ENCODE measurements at regions not wholly inside any gene's neighbourhood (a gene's known extent, or its start where the extent isn't known, plus 50 kb on each side); places are given as distances from the start of the nearest gene placed in this dataset.
A peak's percentile ranks its signal among the peaks of the same experiment; 100 is the strongest.
"Not testable (repeated sequence)": the region's sequence is repeated elsewhere in the genome, so short reads cannot be mapped to it uniquely, and the experiment has no call there.

DNA sequence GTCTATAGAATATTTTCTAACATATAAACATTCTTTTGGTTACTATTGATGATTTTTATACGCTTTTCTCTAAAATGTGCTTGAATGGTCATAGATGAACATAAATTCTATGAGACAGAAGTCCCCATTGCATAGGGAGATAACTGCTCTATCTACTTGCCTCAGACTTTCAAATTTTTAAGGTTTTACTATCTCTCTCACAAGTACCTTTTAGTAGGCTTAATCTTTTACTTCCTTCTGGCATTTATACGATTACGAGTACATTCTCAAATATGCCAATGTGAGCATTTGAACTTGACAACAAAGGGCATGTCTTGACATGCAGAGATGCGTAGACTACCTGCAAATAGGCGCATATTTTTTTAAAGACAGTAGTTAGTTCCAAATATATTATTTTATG, 935.9 kb upstream of the LRATD1 start:
- Histone ChIP-seq H3K9me1 (ENCODE audit: control insufficient read depth, extremely low read depth, insufficient read depth, low read length) (no peaks in the 10 kb centered on the region), H4K20me1 (ENCODE audit: control insufficient read depth, extremely low read depth, insufficient read depth, low read length) (no peaks in the 10 kb centered on the region), H3K4me2 (ENCODE audit: control insufficient read depth, extremely low read depth, insufficient read depth, low read depth, low read length) (no peak overlapping the region), H3K27me3 (ENCODE audit: control insufficient read depth, extremely low read depth, insufficient read depth, low read length) (no peaks in the 10 kb centered on the region), H3K27ac (ENCODE audit: control insufficient read depth, insufficient read depth, low read length) (no peak overlapping the region), H3K36me3 (ENCODE audit: control insufficient read depth in 2 of 2, extremely low read depth in 1 of 2, insufficient read depth in 2 of 2, low read length in 2 of 2) (no peaks in the 10 kb centered on the region), H3K79me2 (ENCODE audit: control insufficient read depth, insufficient read depth, low read length) (no peaks in the 10 kb centered on the region), H3K4me1 (ENCODE audit: control insufficient read depth, extremely low read depth, insufficient read depth, low read length) (no peaks in the 10 kb centered on the region), H3K9ac (ENCODE audit: control insufficient read depth, extremely low read depth, insufficient read depth, low read length) (no peak overlapping the region), H3K4me3 (ENCODE audit: control insufficient read depth in 2 of 3, extremely low read depth in 1 of 3, insufficient read depth in 2 of 3, low read depth in 1 of 3, low read length in 3 of 3) (no peak overlapping the region), H3K9me3 (ENCODE audit: control insufficient read depth, low read depth, low read length) (no peaks in the 10 kb centered on the region), H2AFZ (ENCODE audit: control insufficient read depth, low read length) (peak overlapping the region; percentile 37)
- FAIRE-seq (no peak), DNase-seq (ENCODE audit: low read depth, low spot score) (no peak)
- dilution Hi-C loops (cut with MboI; ENCODE audit: extremely low pct_ligation_motif_present, low sequenced_read_pairs) = no loop called here
- TF ChIP-seq CTCF (optimal IDR thresholded peaks at IDR 0.05 in 1 of 3, IDR thresholded peaks at IDR 0.05 in 1 of 3, conservative IDR thresholded peaks at IDR 0.05 in 1 of 3; ENCODE audit: extremely low read depth in 1 of 3, insufficient read depth in 2 of 3, low read length in 3 of 3) (no peak), EZH2 (IDR thresholded peaks at IDR 0.05; ENCODE audit: low read length) (no peak)

GRCh38 chr2:13698847-13699246, 933.7 kb upstream of the LRATD1 start:
- dilution Hi-C loops (cut with MboI; ENCODE audit: extremely low pct_ligation_motif_present, low sequenced_read_pairs) = no loop called here
- DNase-seq (ENCODE audit: low read depth, low spot score) (no peak), FAIRE-seq (no peak)
- Histone ChIP-seq H3K27me3 (ENCODE audit: control insufficient read depth, extremely low read depth, insufficient read depth, low read length) (no peaks in the 10 kb centered on the region), H3K27ac (ENCODE audit: control insufficient read depth, insufficient read depth, low read length) (no peak overlapping the region), H3K4me2 (ENCODE audit: control insufficient read depth, extremely low read depth, insufficient read depth, low read depth, low read length) (no peak overlapping the region), H3K9me1 (ENCODE audit: control insufficient read depth, extremely low read depth, insufficient read depth, low read length) (no peaks in the 10 kb centered on the region), H3K9ac (ENCODE audit: control insufficient read depth, extremely low read depth, insufficient read depth, low read length) (no peak overlapping the region), H2AFZ (ENCODE audit: control insufficient read depth, low read length) (no peak overlapping the region), H3K9me3 (ENCODE audit: control insufficient read depth, low read depth, low read length) (no peaks in the 10 kb centered on the region), H3K79me2 (ENCODE audit: control insufficient read depth, insufficient read depth, low read length) (no peaks in the 10 kb centered on the region), H3K4me3 (ENCODE audit: control insufficient read depth in 2 of 3, extremely low read depth in 1 of 3, insufficient read depth in 2 of 3, low read depth in 1 of 3, low read length in 3 of 3) (no peak overlapping the region), H4K20me1 (ENCODE audit: control insufficient read depth, extremely low read depth, insufficient read depth, low read length) (no peaks in the 10 kb centered on the region), H3K36me3 (ENCODE audit: control insufficient read depth in 2 of 2, extremely low read depth in 1 of 2, insufficient read depth in 2 of 2, low read length in 2 of 2) (no peaks in the 10 kb centered on the region), H3K4me1 (ENCODE audit: control insufficient read depth, extremely low read depth, insufficient read depth, low read length) (no peaks in the 10 kb centered on the region)
- TF ChIP-seq EZH2 (IDR thresholded peaks at IDR 0.05; ENCODE audit: low read length) = no peak
- TF ChIP-seq CTCF (optimal IDR thresholded peaks at IDR 0.05 in 1 of 3, IDR thresholded peaks at IDR 0.05 in 1 of 3, conservative IDR thresholded peaks at IDR 0.05 in 1 of 3; ENCODE audit: extremely low read depth in 1 of 3, insufficient read depth in 2 of 3, low read length in 3 of 3) = no peak

DNA sequence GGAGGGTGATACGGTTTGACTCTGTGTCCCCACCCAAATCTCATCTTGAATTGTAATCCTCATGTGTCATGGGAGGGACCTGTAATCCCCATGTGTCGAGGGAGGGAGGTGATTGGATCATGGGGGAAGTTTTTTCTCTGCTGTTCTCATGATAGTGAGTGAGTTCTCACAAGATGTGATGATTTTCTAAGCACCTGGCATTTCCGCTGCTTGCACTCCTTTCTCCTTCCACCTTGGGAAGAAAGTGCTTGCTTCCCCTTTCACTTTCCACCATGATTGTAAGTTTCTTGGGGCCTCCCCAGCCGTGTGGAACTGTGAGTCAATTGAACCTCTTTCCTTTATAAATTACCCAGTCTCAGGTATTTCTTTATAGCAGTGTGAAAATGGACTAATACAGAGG, 932.6 kb upstream of the LRATD1 start:
- H3K79me2 ChIP-seq (ENCODE audit: control insufficient read depth, insufficient read depth, low read length); H3K9me3 ChIP-seq (ENCODE audit: control insufficient read depth, low read depth, low read length); H3K27me3 ChIP-seq (ENCODE audit: control insufficient read depth, extremely low read depth, insufficient read depth, low read length); H3K4me1 ChIP-seq (ENCODE audit: control insufficient read depth, extremely low read depth, insufficient read depth, low read length); H3K9me1 ChIP-seq (ENCODE audit: control insufficient read depth, extremely low read depth, insufficient read depth, low read length); H3K4me3 ChIP-seq (ENCODE audit: control insufficient read depth in 2 of 3, extremely low read depth in 1 of 3, insufficient read depth in 2 of 3, low read depth in 1 of 3, low read length in 3 of 3); H4K20me1 ChIP-seq (ENCODE audit: control insufficient read depth, extremely low read depth, insufficient read depth, low read length); H3K4me2 ChIP-seq (ENCODE audit: control insufficient read depth, extremely low read depth, insufficient read depth, low read depth, low read length); dilution Hi-C loops (cut with MboI; ENCODE audit: extremely low pct_ligation_motif_present, low sequenced_read_pairs); DNase-seq (ENCODE audit: low read depth, low spot score); H2AFZ ChIP-seq (ENCODE audit: control insufficient read depth, low read length); FAIRE-seq; H3K27ac ChIP-seq (ENCODE audit: control insufficient read depth, insufficient read depth, low read length); H3K9ac ChIP-seq (ENCODE audit: control insufficient read depth, extremely low read depth, insufficient read depth, low read length); H3K36me3 ChIP-seq (ENCODE audit: control insufficient read depth in 2 of 2, extremely low read depth in 1 of 2, insufficient read depth in 2 of 2, low read length in 2 of 2): not testable (repeated sequence)
